ENCODE measurements at regions not wholly inside any gene's neighbourhood (a gene's known extent, or its start where the extent isn't known, plus 50 kb on each side); places are given as distances from the start of the nearest gene placed in this dataset.

GRCh38 chr12:58029260-58029659 lies 87.9 kb downstream of the ATP23 start:
- WGBS (ENCODE audit: insufficient coverage): 100% methylated on average over 1 of the region's 1 CpG
- Mint-ChIP-seq H3K4me1 (no peaks in the 10 kb centered on the region), H3K4me3 (no peak overlapping the region), H3K9me3 (peaks cover 0 to 4% of the 10 kb centered on the region in 2 donors), H3K36me3 (no peaks in the 10 kb centered on the region), H3K27ac (no peak overlapping the region), H3K27me3 (ENCODE audit: low read depth in 2 of 2) (peaks cover 3 to 8% of the 10 kb centered on the region in 2 donors)
- Histone ChIP-seq H3K27ac (ENCODE audit: low read length) (no peak overlapping the region), H3K9me3 (ENCODE audit: control insufficient read depth, insufficient read depth, low read length) (no peaks in the 10 kb centered on the region), H3K27me3 (ENCODE audit: control insufficient read depth, insufficient read depth, low read length) (no peaks in the 10 kb centered on the region), H3K36me3 (ENCODE audit: control insufficient read depth, insufficient read depth, low read length) (no peaks in the 10 kb centered on the region), H3K4me1 (ENCODE audit: control insufficient read depth, insufficient read depth, low read length) (no peaks in the 10 kb centered on the region), H3K4me3 (ENCODE audit: low read length) (no peak overlapping the region)
- ATAC-seq (no peak), DNase-seq (no peak)
- TF ChIP-seq CTCF (IDR thresholded peaks at IDR 0.05): no peak
- intact Hi-C loops (cut with micrococcal nuclease): no loop called here

GRCh38 chr12:58030566-58031279 lies 89.4 kb downstream of the ATP23 start:
- 94% methylated on average over 2 of the region's 4 CpGs for WGBS (ENCODE audit: insufficient coverage)
- H3K9me3 Mint-ChIP-seq: peaks cover 4% of the 10 kb centered on the region in 2 donors

GRCh38 chr12:58032156-58032555 lies 90.8 kb downstream of the ATP23 start:
- peaks cover 7 to 8% of the 10 kb centered on the region in 2 donors for H3K9me3 Mint-ChIP-seq
- intact Hi-C loops (cut with micrococcal nuclease): no loop called here
- H3K36me3 ChIP-seq (ENCODE audit: control insufficient read depth, insufficient read depth, low read length): no peaks in the 10 kb centered on the region
- DNase-seq (no peak), ATAC-seq (no peak)
- peaks cover 8% of the 10 kb centered on the region for H3K36me3 Mint-ChIP-seq
- H3K27me3 ChIP-seq (ENCODE audit: control insufficient read depth, insufficient read depth, low read length): no peaks in the 10 kb centered on the region
- peaks cover 6 to 8% of the 10 kb centered on the region in 2 donors for H3K27me3 Mint-ChIP-seq (ENCODE audit: low read depth in 2 of 2)
- H3K4me3 ChIP-seq (ENCODE audit: low read length): no peak overlapping the region
- WGBS (ENCODE audit: insufficient coverage): 90% methylated on average over 3 of the region's 3 CpGs
- H3K27ac ChIP-seq (ENCODE audit: low read length): no peak overlapping the region
- H3K4me1 ChIP-seq (ENCODE audit: control insufficient read depth, insufficient read depth, low read length): no peaks in the 10 kb centered on the region
- H3K9me3 ChIP-seq (ENCODE audit: control insufficient read depth, insufficient read depth, low read length): peaks cover 13% of the 10 kb centered on the region
- no peak overlapping the region for H3K4me3 Mint-ChIP-seq
- H3K4me1 Mint-ChIP-seq: no peaks in the 10 kb centered on the region
- TF ChIP-seq CTCF (IDR thresholded peaks at IDR 0.05): no peak
- no peak overlapping the region for H3K27ac Mint-ChIP-seq

More at GRCh38 chr12:58030566-58031279, 89.4 kb downstream of the ATP23 start:
- TF ChIP-seq CTCF (IDR thresholded peaks at IDR 0.05): no peak
- no peaks in the 10 kb centered on the region for H3K27me3 ChIP-seq (ENCODE audit: control insufficient read depth, insufficient read depth, low read length)
- H3K4me3 Mint-ChIP-seq: no peak overlapping the region
- no peaks in the 10 kb centered on the region for H3K4me1 Mint-ChIP-seq
- intact Hi-C loops (cut with micrococcal nuclease): no loop called here
- peaks cover 8% of the 10 kb centered on the region for H3K9me3 ChIP-seq (ENCODE audit: control insufficient read depth, insufficient read depth, low read length)
- H3K27me3 Mint-ChIP-seq (ENCODE audit: low read depth in 2 of 2): peaks cover 6 to 8% of the 10 kb centered on the region in 2 donors
- no peak for ATAC-seq
- no peak overlapping the region for H3K27ac ChIP-seq (ENCODE audit: low read length)
- H3K36me3 ChIP-seq (ENCODE audit: control insufficient read depth, insufficient read depth, low read length): no peaks in the 10 kb centered on the region
- H3K4me3 ChIP-seq (ENCODE audit: low read length): no peak overlapping the region
- no peaks in the 10 kb centered on the region for H3K4me1 ChIP-seq (ENCODE audit: control insufficient read depth, insufficient read depth, low read length)
- no peak for DNase-seq
- H3K36me3 Mint-ChIP-seq: no peaks in the 10 kb centered on the region
- no peak overlapping the region for H3K27ac Mint-ChIP-seq

- Mint-ChIP-seq H3K4me3 (no peak overlapping the region), H3K36me3 (peaks cover 15% of the 10 kb centered on the region), H3K27ac (no peak overlapping the region), H3K27me3 (ENCODE audit: low read depth in 2 of 2) (peaks cover 0 to 6% of the 10 kb centered on the region in 2 donors), H3K9me3 (peaks cover 10 to 13% of the 10 kb centered on the region in 2 donors), H3K4me1 (no peaks in the 10 kb centered on the region)
- intact Hi-C loops (cut with micrococcal nuclease): no loop called here
- Histone ChIP-seq H3K27ac (ENCODE audit: low read length) (no peak overlapping the region), H3K4me3 (ENCODE audit: low read length) (no peak overlapping the region), H3K4me1 (ENCODE audit: control insufficient read depth, insufficient read depth, low read length) (no peaks in the 10 kb centered on the region), H3K27me3 (ENCODE audit: control insufficient read depth, insufficient read depth, low read length) (no peaks in the 10 kb centered on the region), H3K36me3 (ENCODE audit: control insufficient read depth, insufficient read depth, low read length) (no peaks in the 10 kb centered on the region), H3K9me3 (ENCODE audit: control insufficient read depth, insufficient read depth, low read length) (peaks cover 13% of the 10 kb centered on the region)
- TF ChIP-seq CTCF (IDR thresholded peaks at IDR 0.05): no peak
- DNase-seq: no peak
- ATAC-seq: no peak
Measured at GRCh38 chr12:58033831-58034230, 92.5 kb downstream of the ATP23 start.

Measured in natural killer cell (primary cell).